Fibroblast of skin of scalp (primary cell): ENCODE measurements at regions not wholly inside any gene's neighbourhood (a gene's known extent, or its start where the extent isn't known, plus 50 kb on each side); places are given as distances from the start of the nearest gene placed in this dataset.

Experiments used
- DNase-seq: peaks from one replicate; pipeline ENCODE4 v3.0.0-alpha.2; 2013

DNA sequence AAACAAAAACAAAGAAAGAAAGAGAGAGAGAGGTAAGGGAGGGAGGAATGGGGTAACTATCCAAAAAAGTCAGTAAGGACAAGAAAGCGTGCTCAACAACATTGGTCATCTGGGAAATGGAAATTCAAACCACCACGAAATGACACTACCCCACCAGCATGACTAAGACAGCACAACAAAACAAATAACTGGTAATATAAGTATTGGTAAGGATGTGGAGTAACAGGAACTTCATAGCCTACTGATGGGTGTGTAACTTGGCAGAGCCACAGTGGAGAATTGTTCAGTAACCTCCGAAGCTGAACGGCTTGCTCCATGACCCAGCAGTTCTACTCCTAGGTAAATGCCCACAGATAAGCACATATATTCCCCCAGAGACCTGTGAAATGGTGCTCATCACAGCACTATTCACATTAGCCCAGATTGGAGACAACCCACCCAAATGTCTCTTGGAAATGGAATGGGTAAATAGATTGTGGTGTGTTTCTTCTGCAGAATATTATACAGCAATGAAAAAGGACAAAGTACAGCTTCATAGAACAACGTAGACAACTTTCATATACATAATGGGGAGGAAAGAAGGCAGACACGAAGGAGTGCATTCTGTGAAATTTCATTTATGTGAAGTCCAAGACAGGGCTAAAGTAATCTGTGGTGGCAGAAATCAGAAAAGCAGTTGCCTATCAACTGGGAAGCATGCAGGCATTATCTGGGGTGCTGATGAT, 95.5 kb upstream of the ATP6AP2 start:
- DNase-seq, result no peak

DNA sequence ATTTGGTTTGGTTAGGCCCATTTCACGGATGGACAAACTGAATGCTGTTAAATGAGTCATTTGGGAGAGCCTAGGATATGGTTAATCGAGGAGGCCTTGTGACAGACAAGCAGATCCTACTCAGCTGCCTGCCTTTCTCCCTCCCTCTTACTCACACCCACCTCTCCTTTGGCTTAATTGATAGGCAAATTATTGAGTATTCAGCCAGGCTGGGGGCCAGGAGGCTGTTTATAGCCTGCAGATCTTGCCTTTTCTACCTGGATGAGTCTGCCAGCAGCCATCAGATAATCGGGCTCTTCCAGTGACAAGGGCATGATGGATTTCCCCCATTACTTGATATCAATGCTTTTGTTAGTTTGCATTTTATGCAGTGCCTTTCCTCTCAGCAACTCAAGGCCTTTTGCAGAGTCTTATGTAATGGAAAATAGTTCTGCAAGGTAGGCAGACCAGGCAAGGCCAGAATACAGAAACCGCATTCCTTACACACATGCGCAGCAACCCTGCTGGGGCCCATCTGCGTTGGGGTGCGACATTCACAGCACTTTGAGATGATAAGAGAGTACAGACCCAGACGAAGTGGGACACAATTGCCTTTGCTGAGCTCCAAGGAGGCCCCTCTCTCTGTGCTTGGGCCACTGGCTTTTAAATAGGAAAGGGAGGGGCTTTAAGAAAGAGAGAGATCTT, 96.2 kb upstream of the ATP6AP2 start:
- no peak for DNase-seq

DNA sequence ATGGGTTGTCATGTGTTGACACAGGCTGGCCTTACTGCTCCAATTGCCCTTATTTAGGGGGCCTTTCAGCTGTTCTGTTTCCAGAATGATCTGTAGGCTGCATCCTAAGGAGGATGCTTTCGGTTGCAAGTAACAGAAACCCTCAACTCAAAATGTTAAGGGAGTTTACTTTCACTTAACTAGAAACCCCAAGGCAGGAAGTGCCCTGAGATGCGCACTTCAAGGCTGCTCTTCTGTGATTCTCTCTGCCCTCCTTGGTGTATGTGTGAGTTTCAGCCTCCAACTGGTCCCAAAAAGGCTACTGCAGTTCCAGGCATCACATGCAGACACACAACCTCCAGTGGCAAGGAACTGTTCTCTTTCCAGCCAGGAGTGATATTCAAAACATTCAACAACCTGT, 97.3 kb upstream of the ATP6AP2 start:
- DNase-seq, result no peak

DNA sequence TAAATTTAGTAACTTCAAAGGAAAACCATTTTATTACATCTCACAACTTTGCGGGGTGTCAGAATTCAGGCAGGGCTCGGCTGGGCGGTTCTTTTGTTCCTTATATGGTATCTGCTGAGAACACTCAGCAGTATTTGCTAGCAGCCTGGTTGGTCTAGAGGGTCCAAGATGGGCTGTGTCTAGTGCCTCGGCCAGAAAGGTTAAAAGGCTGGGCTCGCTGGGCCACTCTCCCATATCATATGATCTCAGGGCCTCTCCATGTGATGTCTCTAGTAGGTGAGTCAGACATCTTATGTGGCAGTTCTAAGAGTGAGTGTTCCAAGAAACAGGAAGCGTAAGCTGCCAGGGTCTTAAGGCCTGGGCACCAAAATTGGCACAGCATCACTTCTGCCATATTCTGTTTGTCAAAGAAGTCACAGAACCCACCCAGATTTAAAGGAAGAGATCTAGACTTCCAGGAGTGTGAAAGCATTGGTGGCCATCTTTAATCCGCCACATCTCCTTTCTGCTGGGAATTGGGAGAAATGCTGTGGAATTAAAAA, 100.9 kb upstream of the ATP6AP2 start:
- DNase-seq, result no peak

DNA sequence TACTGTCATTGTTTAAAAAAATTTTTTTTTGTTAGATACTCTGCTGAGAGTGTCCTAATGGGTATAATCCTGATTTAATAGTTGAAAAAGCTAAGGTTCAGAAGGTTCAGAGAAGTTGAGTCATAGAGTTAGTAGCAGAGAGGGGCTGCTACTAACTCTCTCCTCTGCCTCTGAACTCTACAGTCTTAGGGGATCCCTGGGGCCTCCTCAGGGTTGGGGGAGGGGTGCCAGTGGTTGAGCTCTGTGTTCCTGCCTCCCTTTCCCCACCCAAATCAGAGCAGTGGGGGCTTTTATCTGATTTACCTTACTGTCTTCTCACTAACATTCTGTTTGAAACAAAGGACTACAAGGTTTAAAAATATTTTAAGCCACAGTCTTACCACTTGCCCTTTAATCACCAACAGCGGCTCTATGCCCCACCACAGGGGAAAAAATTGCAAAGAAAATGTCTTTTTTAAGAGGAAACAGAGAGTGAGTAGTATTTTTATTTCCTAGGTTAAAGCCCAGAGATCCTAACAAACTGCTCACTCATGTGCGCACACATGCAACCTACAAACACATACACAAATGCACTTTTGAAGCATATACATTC, 102.2 kb upstream of the ATP6AP2 start:
- no peak for DNase-seq

DNA sequence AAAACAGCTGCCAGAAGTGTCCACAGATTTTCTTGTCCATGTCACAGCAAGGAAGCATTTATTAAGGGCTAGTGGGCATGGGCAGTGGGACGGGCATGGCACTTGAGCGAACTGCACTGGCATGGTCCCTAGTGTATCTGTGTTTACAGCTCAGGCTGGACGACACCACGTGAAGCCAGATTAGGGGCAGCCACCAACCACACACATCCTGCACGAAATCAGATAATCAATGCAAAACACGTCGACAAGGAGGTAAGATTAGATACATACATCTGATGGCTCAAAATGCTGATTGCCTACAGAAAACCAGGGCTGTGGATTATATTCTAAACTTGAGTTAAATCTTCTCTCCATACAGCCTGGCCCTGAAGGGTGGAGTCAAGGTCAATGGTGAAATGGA, 103.8 kb upstream of the ATP6AP2 start:
- no peak for DNase-seq

DNA sequence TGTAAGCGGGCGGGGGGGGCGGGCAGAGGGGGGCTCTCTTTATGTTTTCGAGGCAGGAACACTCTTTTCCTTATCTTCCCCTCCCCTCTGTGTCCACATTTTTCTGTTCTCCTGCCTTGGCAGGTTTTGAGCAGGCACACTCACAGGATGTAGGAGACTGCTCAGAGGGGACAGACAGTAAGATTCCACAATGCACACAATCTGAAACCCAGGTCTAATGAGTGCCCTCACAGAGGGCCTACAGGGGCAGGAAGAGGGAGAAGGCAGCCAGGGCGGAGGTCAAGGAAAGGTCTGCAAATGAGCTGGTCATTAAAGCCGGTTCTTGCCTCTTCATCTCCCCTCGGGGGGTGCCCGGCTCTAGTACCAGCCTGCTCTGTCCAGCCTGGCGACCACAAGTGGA, 106.1 kb upstream of the ATP6AP2 start:
- DNase-seq, result no peak

DNA sequence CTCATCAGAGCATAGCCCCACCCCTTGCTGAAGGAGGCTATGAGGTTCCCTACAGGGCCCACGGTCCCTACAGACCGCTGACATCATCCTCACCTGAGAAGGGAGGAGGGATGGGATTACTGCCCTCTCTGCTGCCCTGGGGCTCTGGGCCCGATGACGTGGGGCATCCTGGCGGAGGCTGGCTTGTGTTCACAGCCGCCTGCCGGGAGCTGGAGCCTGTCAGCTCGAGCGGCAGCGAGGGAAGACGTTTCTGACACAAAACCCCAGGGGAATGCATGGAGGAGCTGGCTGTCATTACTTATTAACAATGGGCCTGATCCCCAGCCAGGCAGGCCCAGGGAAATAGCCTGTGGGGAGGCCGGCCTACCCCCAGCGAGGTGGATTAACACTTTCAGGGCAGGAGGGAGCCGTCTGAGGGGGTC, 106.6 kb upstream of the ATP6AP2 start:
- DNase-seq, result peak; percentile 84

DNA sequence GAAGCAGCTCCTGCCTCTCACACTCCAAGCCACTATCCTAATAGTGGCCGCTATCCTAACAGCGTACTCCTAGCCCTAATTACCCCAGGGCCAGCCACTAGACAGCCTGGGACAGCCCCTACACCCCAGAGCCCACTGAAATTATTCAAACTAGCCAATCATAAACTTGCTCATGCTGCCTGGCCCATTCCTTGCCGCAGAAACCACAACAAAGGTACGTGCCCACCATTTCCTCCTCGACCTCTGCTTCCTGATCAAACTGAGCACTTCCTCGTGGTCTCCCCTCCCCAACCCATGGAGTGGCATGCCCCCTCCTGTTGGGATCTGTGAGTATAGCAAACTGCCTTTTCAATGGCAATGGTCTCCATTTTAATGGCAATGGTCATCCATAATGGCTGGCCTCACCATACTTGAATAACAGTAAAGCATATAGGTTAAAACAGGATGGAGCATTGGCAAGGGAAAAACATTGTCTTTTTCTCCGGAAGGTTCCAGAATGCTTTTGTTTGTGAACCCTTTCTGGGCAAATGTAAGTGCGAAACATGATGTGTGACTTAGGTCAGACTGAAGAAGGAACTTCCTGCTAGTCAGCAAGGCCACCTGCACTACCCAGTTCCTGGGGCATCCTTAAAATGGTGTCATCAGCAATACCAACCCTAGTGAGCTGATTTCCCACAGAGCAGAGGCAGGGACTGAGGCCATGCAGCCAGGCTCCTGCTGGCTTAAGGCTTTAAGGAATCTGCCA, 107.1 kb upstream of the ATP6AP2 start:
- no peak for DNase-seq

DNA sequence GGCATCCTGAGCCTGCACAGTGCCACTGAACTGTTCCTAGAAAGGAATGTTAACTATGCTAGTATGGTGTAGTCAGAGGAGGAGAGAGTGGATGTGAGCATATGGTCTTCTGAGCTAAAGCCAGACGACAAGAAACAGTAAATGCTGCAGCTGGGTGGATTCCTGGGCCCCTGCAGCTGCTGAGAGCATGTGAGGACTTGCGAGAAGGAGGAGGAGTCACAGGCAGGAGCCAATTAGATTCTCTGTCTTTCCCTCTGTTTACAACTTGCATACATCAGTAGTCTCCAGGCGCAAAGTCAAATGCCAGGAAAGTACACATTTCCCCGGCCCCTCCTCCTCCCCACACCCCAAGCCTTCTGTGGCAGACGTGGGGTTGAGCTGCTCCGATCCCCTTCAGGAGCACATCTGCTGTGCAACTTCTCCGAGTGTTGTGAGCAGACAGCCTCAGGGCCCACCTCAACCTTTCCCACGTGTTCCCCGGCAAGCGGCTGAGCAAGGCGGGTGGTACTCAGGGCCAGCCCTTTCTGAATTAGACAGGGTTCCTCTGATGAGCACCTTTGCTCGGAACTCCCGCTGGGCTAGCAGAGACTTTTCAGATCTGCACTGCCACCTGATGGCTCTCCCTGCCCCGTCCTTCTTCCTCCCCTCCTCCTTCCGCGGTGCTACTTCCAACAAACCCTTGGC, 108.7 kb upstream of the ATP6AP2 start:
- peak; percentile 66 for DNase-seq

DNA sequence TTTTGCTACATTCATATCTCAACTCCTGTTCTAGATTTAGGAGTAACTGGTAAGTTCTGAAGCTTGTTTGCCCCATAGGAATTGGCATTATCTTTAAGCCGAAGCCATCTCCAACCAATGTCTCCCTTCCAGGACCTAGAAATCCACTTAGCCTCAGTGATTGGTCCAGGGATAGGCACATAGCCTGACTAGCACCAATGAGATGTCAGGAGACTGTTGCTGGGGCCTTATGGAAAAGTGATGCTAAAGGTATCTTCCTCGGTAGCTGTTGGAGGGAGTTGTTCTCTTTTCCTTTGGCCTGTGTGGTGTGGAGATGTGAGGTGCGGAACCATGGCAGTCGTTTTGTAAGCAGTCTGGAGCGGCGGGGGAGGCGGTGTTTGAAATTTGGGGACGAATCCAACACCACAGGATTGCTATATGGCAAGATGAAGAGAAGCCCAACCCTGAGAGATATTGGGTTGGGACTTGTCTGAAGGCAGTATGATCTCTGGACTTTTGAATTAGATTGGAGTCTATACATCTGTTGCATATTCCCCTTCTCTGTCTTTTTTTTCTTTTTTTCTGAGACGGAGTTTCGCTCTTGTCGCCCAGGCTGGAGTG, 109.8 kb upstream of the ATP6AP2 start:
- DNase-seq, result no peak

DNA sequence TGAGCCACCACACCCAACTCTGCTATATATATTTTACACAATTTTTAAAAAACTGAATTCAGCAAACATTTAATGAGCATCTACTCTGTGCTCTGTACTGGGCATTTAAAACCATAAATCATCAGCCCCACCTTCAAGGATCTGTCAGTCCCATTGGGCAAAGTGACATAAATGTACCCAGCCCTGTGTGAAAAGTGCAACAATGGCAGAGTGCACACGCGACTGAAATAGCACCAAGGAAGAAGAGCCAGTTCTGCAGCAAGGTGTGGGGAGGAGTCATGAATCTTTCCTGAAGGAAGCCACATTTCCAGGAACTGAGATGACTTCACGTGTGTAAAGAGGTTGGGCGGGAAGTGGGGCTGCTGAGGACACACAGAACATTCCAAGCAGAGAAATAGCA, 111.5 kb upstream of the ATP6AP2 start:
- DNase-seq, result no peak

DNA sequence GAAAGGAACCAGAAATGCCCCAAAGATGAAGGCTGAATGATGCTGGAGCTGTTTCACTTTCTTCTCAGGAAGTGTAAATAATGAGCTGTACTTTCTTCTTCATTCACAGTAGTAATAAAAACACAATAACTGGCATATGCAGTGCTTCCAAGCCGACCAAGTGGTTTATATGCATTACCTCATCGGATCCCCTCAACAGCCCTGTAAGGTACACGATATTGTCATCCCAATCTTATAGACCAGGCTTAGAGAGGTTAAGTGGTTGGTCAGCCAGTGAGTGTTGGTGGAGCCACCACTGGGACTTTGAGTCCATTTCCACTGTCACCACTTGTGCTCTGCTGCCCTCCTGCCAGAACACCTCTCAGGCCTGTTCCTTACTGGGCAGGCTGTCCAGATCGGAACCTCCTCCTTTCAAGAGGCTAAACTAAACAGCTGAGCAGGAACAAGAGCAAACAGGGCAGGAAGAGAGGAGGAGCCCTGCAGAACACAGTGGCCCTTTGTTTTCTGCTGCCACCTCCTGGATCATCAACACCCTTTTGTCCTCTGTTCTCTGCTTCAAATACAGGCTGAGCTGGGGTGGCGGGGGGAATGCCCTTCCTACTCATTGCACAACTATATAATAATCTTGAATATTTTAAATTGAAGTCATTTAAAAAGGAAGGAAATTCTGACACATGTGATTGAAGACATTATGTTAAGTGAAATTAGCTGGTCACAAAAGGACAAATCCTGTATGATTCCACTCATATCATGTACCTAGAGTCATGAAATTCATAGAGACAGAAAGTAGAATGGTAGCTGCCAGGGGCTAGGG, 112.5 kb upstream of the ATP6AP2 start:
- DNase-seq, result peak; percentile 28

DNA sequence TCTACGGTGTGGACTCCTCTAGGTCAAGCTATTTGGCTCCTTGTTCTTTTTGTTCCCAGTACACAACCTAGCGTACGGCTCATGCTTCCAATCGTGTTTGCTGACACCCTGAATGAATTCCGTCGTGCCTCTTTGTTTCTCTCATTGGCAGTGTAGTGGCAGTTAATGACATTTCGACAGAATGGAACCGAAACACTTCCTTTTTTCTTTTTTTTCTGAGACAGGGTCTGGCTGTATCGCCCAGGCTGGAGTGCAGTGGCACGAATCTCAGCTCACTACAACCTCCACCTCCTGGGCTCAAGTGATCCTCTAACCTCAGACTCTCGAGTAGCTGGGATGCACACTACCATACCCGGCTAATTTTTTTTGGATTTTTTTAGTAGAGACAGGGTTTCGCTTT, 113.3 kb upstream of the ATP6AP2 start:
- no peak for DNase-seq

DNA sequence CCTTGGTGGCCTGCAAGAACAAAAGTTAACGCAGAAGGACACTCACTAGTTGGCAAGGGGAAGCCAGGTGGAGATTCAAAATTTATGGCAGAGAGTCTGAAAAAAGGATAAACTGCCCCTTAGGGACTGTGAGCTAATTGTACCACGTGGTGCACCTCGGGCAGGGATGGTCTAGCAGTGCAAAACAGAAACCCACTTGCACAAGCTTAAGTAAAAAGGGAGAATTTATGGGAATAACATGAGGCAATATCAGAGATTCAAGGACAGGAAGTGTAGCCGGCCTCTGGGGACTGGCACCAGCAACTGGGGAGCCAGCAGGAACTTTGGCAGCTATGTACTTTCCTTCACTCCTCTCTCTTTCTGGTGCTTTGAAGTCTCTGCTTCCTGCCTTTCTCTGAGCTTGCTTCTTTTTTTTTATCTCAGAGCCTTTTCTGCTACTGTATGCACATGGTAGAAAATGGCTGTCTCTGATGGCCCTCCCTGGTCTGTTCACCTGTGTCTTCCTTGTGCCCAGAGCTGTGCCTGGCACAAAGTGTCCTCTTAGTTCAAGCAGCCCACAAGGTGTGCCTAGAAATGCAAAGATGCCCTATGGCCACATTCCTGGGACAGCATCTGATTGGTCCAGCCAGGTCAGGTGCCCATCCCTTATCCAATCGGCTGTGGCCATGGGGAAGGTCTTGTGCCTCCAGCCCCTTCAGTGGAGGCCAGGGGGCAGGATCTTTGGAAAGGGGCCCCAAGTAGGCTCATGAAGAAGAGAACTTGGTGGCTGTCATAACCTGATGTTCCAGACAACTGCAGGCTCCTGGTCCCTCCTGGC, 114.8 kb upstream of the ATP6AP2 start:
- no peak for DNase-seq

DNA sequence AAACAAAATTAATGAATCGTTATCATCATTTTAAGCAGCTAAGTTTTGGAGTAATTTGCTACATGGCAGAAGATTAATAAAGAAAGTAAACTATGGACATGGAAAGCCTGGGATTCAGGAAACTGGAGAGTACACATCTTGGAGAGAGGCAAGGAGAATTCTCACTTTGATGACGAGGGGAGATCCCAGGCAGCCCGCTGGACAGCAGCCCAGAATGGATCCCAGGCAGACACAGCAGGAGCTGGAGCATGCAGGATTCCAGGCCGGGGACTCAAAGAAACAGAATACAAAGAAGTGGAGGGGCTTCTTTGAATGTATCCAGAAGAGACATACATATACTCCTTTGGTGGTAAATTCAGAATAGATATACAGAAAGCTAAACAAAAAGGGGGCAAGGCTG, 118.0 kb upstream of the ATP6AP2 start:
- peak; percentile 41 for DNase-seq

DNA sequence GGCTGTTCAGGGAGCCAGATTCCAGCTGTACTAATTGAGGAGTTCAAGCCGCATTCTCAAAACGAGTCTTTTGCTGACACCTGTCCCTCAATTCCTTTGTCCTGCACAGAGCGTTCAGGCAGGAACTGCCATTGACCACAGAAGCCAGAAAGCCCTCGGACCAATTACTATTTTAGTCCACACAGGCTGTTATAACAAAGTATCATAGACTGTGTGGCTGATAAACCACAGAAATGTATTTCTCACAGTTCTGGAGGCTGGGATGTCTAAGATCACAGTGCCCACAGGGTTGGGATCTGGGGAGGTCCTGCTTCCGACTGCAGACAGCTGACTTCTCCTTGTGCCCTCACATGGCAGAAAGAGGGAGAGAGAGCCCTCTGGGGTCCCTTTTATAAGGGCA, 119.8 kb upstream of the ATP6AP2 start:
- DNase-seq, result peak; percentile 37

DNA sequence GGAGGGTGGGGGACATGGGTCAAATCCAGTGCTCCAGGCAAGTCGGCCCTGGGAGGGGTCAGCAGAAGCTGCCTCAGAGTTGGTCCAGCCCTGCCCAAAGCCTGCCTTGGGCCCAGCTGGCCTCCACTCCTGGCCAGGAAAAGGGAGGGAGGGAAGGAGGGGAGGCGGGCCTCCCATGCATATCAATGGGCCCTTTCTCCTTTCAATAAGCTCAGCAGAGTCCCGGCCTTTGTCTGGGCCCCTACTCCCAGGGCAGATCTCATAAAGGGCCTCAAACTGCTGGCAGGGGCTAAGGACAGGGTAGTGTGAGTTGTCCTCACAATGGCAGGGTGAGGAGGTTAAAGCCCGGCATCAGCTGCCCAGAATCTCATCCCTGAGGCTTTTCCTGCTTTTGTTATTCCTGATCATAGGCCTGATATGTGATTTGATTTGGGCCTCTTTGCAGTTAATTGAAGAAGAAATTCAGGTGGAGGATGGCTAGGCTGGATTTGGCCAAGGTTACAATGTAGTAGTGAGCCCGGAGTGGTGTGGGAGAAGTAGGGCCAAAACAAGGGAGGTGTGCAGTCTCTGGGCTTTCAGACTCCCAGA, 121.1 kb upstream of the ATP6AP2 start:
- no peak for DNase-seq

DNA sequence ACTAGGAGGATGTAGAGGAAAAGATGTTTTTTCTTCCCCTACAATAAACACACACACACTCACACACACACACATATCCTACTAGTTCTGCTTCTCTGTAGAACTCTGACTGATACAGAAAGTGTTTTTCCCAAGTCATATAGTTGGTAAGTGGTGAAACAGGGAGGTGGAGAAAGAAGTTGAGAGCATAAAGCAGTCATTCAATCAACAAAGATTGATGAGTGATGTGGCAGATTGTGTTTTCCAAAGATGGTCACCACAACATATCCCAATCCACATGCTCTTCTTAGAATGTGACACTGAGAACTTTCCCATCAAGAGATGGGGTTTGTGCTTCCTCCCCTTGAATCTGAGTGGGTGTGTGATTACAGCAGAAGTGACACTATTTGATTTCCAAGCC, 123.4 kb upstream of the ATP6AP2 start:
- no peak for DNase-seq

DNA sequence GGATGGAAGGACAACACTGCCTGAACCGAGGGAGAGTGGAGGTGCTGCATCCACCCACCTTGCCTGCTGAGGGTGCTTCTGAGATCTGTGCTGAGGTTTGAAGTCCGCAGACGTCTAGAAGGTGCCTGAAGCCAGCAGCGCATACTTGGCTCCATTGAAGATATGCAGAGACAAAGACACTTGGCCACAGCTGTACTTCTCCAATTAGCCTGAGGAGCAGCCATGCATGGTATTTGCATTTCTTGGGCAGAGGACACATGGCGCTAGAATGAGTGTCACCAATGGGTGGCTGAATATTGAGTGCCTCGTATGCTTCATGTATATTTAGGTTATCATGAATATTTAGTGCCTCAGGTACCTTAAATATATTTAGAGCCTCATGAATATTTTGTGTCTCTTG, 128.7 kb upstream of the ATP6AP2 start:
- DNase-seq, result no peak
